IMR-90 (cell line): ENCODE measurements at regions not wholly inside any gene's neighbourhood (a gene's known extent, or its start where the extent isn't known, plus 50 kb on each side); places are given as distances from the start of the nearest gene placed in this dataset.

Experiments used
- ATAC-seq: fragments of 200-7000 bp; cut with Tn5 transposase; 2 replicates; pipeline ENCODE4 v1.9.1; 2020; ENCODE audit warnings: low read depth, mild to moderate bottlenecking, moderate library complexity
- BruUV-seq: library from RNA; stranded (reverse); fragments of 400-500 nt; replicated peaks from 2 replicates; lab custom pipeline; 2021; lab: Mats Ljungman, UMichigan
- CTCF ChIA-PET: fragments of 300-600 bp; formaldehyde crosslinking; extraction: SDS; loops from one replicate; lab custom pipeline; 2021; ENCODE audit warnings: antibody characterized with exemption; lab: Yijun Ruan, JAX
- POLR2A ChIA-PET: fragments of 300-600 bp; sonication (Branson Sonifier 250); formaldehyde crosslinking; loops from one replicate; lab custom pipeline; 2022; ENCODE audit warnings: antibody characterized with exemption; ENCODE audit not compliant: unreplicated experiment; lab: Charles Lee
- DNase-seq: peaks from one replicate; pipeline ENCODE4 v3.0.0; 2013
- H2AFZ ChIP-seq: replicated peaks from 2 replicates; pipeline ENCODE3; 2013; ENCODE audit warnings: low read length, mild to moderate bottlenecking; ENCODE audit not compliant: poor library complexity
- H2AK5ac ChIP-seq: 2 replicates; pipeline ENCODE4 v1.6.1; 2013; ENCODE audit warnings: low read depth, low read length, inconsistent platforms
- H2AK9ac ChIP-seq: replicated peaks from 2 replicates; pipeline ENCODE3; 2013; ENCODE audit warnings: mild to moderate bottlenecking, low read depth, low read length, moderate library complexity; ENCODE audit not compliant: poor library complexity
- H2BK120ac ChIP-seq: 2 replicates; pipeline ENCODE4 v1.6.1; 2013; ENCODE audit warnings: low read depth, low read length, inconsistent platforms
- H2BK15ac ChIP-seq: 3 replicates; pipeline ENCODE4 v1.6.1; 2013; ENCODE audit warnings: low read depth, low read length, inconsistent platforms
- H2BK20ac ChIP-seq: 2 replicates; pipeline ENCODE4 v1.6.1; 2013; ENCODE audit warnings: low read depth, mild to moderate bottlenecking, inconsistent platforms, low read length, moderate library complexity
- H2BK5ac ChIP-seq: 2 replicates; pipeline ENCODE4 v1.6.1; 2013; ENCODE audit warnings: mild to moderate bottlenecking, low read depth, low read length, inconsistent platforms; ENCODE audit not compliant: poor library complexity, severe bottlenecking
- H3K14ac ChIP-seq: replicated peaks from 2 replicates; pipeline ENCODE4 v1.6.1; 2013; ENCODE audit warnings: low read depth, low read length, inconsistent platforms
- H3K18ac ChIP-seq: 2 replicates; pipeline ENCODE4 v1.6.1; 2013; ENCODE audit warnings: low read depth, low read length, control low read depth
- H3K23ac ChIP-seq: 2 replicates; pipeline ENCODE4 v1.6.1; 2013; ENCODE audit warnings: low read depth, low read length, inconsistent platforms
- H3K27ac ChIP-seq: 2 replicates; pipeline ENCODE4 v1.5.1; 2013; ENCODE audit warnings: mild to moderate bottlenecking, control low read depth, low read length; ENCODE audit not compliant: insufficient read depth
- H3K27me3 ChIP-seq: 2 replicates; pipeline ENCODE4 v1.6.1; 2013; ENCODE audit warnings: low read length; ENCODE audit not compliant: control insufficient read depth, insufficient read depth
- H3K36me3 ChIP-seq: 2 replicates; pipeline ENCODE4 v1.6.1; 2013; ENCODE audit warnings: low read length, mixed read lengths; ENCODE audit not compliant: control insufficient read depth, insufficient read depth
- H3K4ac ChIP-seq: 2 replicates; pipeline ENCODE4 v1.6.1; 2013; ENCODE audit warnings: low read depth, low read length, inconsistent platforms
- H3K4me1 ChIP-seq: 2 replicates; pipeline ENCODE4 v1.6.1; 2013; ENCODE audit warnings: low read length, mixed read lengths; ENCODE audit not compliant: control insufficient read depth, insufficient read depth
- H3K4me2 ChIP-seq: 2 replicates; pipeline ENCODE4 v1.6.1; 2013; ENCODE audit warnings: low read depth, mild to moderate bottlenecking, control low read depth, low read length, moderate library complexity
- H3K4me3 ChIP-seq: 2 replicates; pipeline ENCODE4 v1.5.1; 2013; ENCODE audit warnings: low read depth, mild to moderate bottlenecking, control low read depth, low read length, moderate library complexity; ENCODE audit not compliant: insufficient read depth
- H3K56ac ChIP-seq: 2 replicates; pipeline ENCODE4 v1.6.1; 2013; ENCODE audit warnings: low read length, inconsistent platforms; ENCODE audit not compliant: insufficient read depth; ENCODE audit errors: extremely low read depth
- H3K79me1 ChIP-seq, 2 experiments: 2 replicates each; pipeline ENCODE4 v1.6.1; 2013; ENCODE audit warnings: low read length in 2 of 2, inconsistent platforms in 1 of 2, low read depth in 1 of 2
- H3K9ac ChIP-seq: 2 replicates; pipeline ENCODE4 v1.6.1; 2013; ENCODE audit warnings: low read depth, low read length, control low read depth
- H3K9me1 ChIP-seq: 2 replicates; pipeline ENCODE4 v1.6.1; 2013; ENCODE audit warnings: low read length, inconsistent platforms; ENCODE audit not compliant: insufficient read depth
- H3K9me3 ChIP-seq: 2 replicates; pipeline ENCODE4 v1.6.1; 2013; ENCODE audit warnings: low read length; ENCODE audit not compliant: control insufficient read depth, insufficient read depth
- H4K20me1 ChIP-seq: 2 replicates; pipeline ENCODE4 v1.6.1; 2013; ENCODE audit warnings: low read length, inconsistent platforms; ENCODE audit not compliant: insufficient read depth
- H4K5ac ChIP-seq: 2 replicates; pipeline ENCODE4 v1.6.1; 2013; ENCODE audit warnings: mild to moderate bottlenecking, low read depth, low read length, control low read depth
- H4K8ac ChIP-seq, 2 experiments: 2 replicates each; pipeline ENCODE4 v1.6.1; 2013; ENCODE audit warnings: low read depth in 2 of 2, low read length in 2 of 2, control low read depth in 1 of 2, inconsistent platforms in 1 of 2
- H4K91ac ChIP-seq: 2 replicates; pipeline ENCODE4 v1.6.1; 2013; ENCODE audit warnings: low read depth, low read length, inconsistent platforms; ENCODE audit not compliant: insufficient read depth
- BHLHE40 ChIP-seq: fragments of 150-350 bp; IDR thresholded peaks from 2 replicates; pipeline ENCODE4 v1.6.1; 2016; ENCODE audit warnings: mild to moderate bottlenecking, low read depth, low read length
- CEBPB ChIP-seq: IDR thresholded peaks from 2 replicates; pipeline ENCODE4 v1.6.1; 2012; ENCODE audit warnings: low read depth, low read length, improper control_type of control experiment
- CHD1 ChIP-seq: IDR thresholded peaks from 2 replicates; pipeline ENCODE4 v1.6.1; 2012; ENCODE audit warnings: low read depth, low read length, improper control_type of control experiment
- MAFK ChIP-seq: IDR thresholded peaks from 2 replicates; pipeline ENCODE4 v1.6.1; 2012; ENCODE audit warnings: low read depth, low read length, improper control_type of control experiment
- MAZ ChIP-seq: IDR thresholded peaks from 2 replicates; pipeline ENCODE4 v1.6.1; 2012; ENCODE audit warnings: low read depth, mild to moderate bottlenecking, low read length, improper control_type of control experiment, moderate library complexity, borderline replicate concordance
- NFE2L2 ChIP-seq: fragments of 150-350 bp; IDR thresholded peaks from 2 replicates; pipeline ENCODE4 v1.6.1; 2016; ENCODE audit warnings: low read depth, mild to moderate bottlenecking, low read length
- POLR2A ChIP-seq: IDR thresholded peaks from 2 replicates; pipeline ENCODE4 v1.6.1; 2012; ENCODE audit warnings: mild to moderate bottlenecking, low read depth, low read length
- RAD21 ChIP-seq: IDR thresholded peaks from 2 replicates; pipeline ENCODE4 v1.6.1; 2012; ENCODE audit warnings: low read length, improper control_type of control experiment
- SMC3 ChIP-seq: fragments of 150-350 bp; IDR thresholded peaks from 2 replicates; pipeline ENCODE4 v1.6.1; 2016; ENCODE audit warnings: low read depth, mild to moderate bottlenecking, antibody characterized with exemption, low read length, moderate library complexity
- WGBS, 2 experiments: methylation state at CpG; one replicate each; pipeline versions ENCODE4 v1.1.5 to v1.1.7; 2013; ENCODE audit warnings: missing lambda C conversion rate in 2 of 2; ENCODE audit not compliant: insufficient read length in 1 of 2; ENCODE audit errors: extremely low coverage in 2 of 2; 5-methylcytosine and 5-hydroxymethylcytosine counted together
- dilution Hi-C: fragments of 300-500 bp; cut with HindIII; formaldehyde crosslinking; loops from one replicate; pipeline ENCODE4 v1.14.3; 2018; ENCODE audit warnings: low sequenced_read_pairs; ENCODE audit not compliant: unreplicated experiment
- in situ Hi-C: fragments of 300-500 bp; cut with MboI; formaldehyde crosslinking; loops from 3 replicates; pipeline ENCODE4 v1.14.3; 2019; ENCODE audit warnings: low sequenced_read_pairs, inconsistent platforms, mixed read lengths
- intact Hi-C: fragments of 100-400 bp; cut with micrococcal nuclease; formaldehyde crosslinking; loops from 2 replicates; pipeline ENCODE4 v1.10.0; 2022
- TF ChIP-seq, protein P1 (sequence below): conservative IDR thresholded peaks from 2 replicates; pipeline ENCODE4 v1.5.1; 2012; ENCODE audit warnings: mild to moderate bottlenecking, low read depth, low read length, improper control_type of control experiment

GRCh38 chr10:63819753-63820329 lies 298.6 kb downstream of the REEP3 start:
- ATAC-seq (peak; percentile 63), DNase-seq (peak; percentile 62)
- Histone ChIP-seq H3K27me3 (no peaks in the 10 kb centered on the region), H3K18ac (no peak overlapping the region), H3K4me3 (no peak overlapping the region), H3K56ac (no peak overlapping the region), H2AK9ac (no peak overlapping the region), H3K9ac (no peak overlapping the region), H4K8ac (no peak overlapping the region), H2AFZ (no peak overlapping the region), H2BK15ac (no peak overlapping the region), H2AK5ac (no peak overlapping the region), H3K36me3 (no peaks in the 10 kb centered on the region), H3K4me1 (no peaks in the 10 kb centered on the region), H3K4ac (no peak overlapping the region), H3K9me3 (no peaks in the 10 kb centered on the region), H3K27ac (no peak overlapping the region), H4K20me1 (no peaks in the 10 kb centered on the region), H3K79me1 (no peaks in the 10 kb centered on the region), H4K91ac (no peak overlapping the region), H3K4me2 (no peak overlapping the region), H4K5ac (no peak overlapping the region), H3K9me1 (no peaks in the 10 kb centered on the region), H2BK20ac (no peak overlapping the region), H2BK120ac (no peak overlapping the region), H2BK5ac (no peak overlapping the region), H3K14ac (no peak overlapping the region), H3K23ac (no peak overlapping the region)
- CTCF ChIA-PET: interaction anchor here (0.6 to 1.3 kb wide), 2 partner anchors 19 to 763 kb away, joined by 3 read pairs; no protein-coding TSS in a partner anchor
- dilution Hi-C loops: no loop called here
- no TSS peak for BruUV-seq
- intact Hi-C loops: loop anchor here (1.0 kb wide), 1 partner anchor 11 kb away; no protein-coding TSS in a partner anchor
- in situ Hi-C loops: no loop called here
- POLR2A ChIA-PET: no interaction called here
- TF ChIP-seq BHLHE40 (no peak), MAZ (no peak), SMC3 (peak; percentile 42), CHD1 (no peak), MAFK (no peak), RAD21 (peak; percentile 55), POLR2A (no peak), NFE2L2 (no peak), CEBPB (peak; percentile 64)
- TF ChIP-seq, protein P1, sequence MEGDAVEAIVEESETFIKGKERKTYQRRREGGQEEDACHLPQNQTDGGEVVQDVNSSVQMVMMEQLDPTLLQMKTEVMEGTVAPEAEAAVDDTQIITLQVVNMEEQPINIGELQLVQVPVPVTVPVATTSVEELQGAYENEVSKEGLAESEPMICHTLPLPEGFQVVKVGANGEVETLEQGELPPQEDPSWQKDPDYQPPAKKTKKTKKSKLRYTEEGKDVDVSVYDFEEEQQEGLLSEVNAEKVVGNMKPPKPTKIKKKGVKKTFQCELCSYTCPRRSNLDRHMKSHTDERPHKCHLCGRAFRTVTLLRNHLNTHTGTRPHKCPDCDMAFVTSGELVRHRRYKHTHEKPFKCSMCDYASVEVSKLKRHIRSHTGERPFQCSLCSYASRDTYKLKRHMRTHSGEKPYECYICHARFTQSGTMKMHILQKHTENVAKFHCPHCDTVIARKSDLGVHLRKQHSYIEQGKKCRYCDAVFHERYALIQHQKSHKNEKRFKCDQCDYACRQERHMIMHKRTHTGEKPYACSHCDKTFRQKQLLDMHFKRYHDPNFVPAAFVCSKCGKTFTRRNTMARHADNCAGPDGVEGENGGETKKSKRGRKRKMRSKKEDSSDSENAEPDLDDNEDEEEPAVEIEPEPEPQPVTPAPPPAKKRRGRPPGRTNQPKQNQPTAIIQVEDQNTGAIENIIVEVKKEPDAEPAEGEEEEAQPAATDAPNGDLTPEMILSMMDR: peak; percentile 73
- WGBS, 2 experiments: no CpG with 5 or more reads among the region's 3 CpGs
